GM23248 (cell line): ENCODE measurements at regions not wholly inside any gene's neighbourhood (a gene's known extent, or its start where the extent isn't known, plus 50 kb on each side); places are given as distances from the start of the nearest gene placed in this dataset.

Source experiments
- EZH2 ChIP-seq: fragments of 200-600 bp; sonication (generic); IDR thresholded peaks from 2 replicates; pipeline ENCODE4 v1.6.1; 2018; ENCODE audit warnings: antibody characterized with exemption, mild to moderate bottlenecking; ENCODE audit not compliant: insufficient read depth, poor library complexity, severe bottlenecking
- EZH2phosphoT487 ChIP-seq: fragments of 200-600 bp; sonication (generic); IDR thresholded peaks from 2 replicates; pipeline ENCODE4 v1.6.1; 2018; ENCODE audit warnings: antibody characterized with exemption, moderate library complexity, mild to moderate bottlenecking, low read depth; ENCODE audit not compliant: insufficient read depth

DNA sequence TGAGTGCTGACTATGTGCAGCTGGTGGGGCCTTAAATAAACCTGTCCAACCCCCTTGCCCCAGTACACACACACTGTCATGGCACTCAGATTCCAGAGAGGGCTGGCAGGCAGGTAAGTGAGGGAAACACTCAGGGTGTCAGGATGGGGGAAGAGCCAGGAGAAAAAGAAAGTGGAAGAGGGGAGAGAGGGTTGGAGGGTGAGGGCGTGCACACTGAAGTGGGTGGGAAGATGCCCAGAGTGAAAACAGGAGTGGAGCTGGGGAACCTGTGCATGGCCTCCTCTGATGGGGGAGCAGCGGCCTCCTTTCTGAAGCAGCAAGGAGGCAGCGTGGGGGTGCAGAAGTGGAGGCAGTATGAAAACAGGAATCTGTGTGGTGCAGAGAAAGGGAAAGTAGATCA is 160.6 kb upstream of the JUN start:
- no peak for TF ChIP-seq EZH2
- no peak for TF ChIP-seq EZH2phosphoT487
